Islet precursor cell (in vitro differentiated cells): ENCODE measurements at regions not wholly inside any gene's neighbourhood (a gene's known extent, or its start where the extent isn't known, plus 50 kb on each side); places are given as distances from the start of the nearest gene placed in this dataset.
"Not testable (repeated sequence)": the region's sequence is repeated elsewhere in the genome, so short reads cannot be mapped to it uniquely, and the experiment has no call there.

Experiments
- DNase-seq: peaks from one replicate; pipeline ENCODE4 v3.0.0-alpha.2; 2018

DNA sequence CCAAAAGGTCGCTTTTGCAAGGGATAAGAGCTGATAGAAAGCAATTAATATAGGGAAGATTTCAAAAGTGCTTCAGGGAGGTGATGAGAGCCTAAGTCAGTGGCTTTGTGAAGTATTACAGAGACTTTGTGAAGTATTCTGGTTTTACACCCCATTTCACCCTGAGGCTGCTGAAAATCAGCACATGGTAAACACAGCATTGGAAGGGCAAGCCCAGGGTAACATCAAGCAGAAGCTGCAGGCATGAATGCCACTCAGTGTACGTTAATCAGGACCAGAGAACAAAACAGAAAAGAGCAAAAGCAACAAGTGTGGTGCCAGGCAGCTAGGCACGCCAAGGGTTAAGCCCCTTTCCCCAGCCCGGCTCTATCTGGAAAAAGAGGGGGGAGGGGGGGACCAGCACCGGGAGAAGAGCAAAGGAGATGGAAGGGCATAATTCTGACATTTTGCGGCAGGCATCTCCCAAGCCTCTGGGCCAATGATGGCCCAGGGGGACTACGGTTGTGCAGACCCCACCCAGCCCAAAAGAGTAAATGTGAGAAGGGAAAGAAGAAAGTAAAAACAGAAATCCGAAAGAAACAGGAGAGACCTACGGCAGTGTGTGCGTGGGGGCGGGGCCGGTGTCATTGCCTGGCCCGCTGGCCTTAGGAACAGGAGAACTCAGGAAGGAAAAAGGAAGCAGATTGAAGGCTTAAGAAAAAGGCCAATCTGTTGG lies 58.9 kb downstream of the DHRS2 start:
- DNase-seq: peak; percentile 62

DNA sequence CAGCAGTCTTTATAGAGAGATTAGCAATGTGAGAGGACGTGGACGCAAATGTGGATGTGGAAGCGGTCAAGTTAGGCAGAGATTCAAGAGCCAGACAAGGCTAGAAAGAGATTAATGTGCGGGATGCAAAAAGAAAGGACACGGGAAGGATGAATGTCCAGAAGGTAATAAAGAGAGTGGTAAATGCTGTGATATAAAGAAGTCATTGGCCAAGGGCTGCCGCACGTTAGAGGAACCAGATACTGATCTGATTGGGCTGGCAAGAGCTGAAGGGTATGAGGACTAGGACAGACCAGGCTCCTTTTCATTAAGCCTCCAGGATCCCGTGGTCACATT lies 59.5 kb downstream of the DHRS2 start:
- DNase-seq: no peak

DNA sequence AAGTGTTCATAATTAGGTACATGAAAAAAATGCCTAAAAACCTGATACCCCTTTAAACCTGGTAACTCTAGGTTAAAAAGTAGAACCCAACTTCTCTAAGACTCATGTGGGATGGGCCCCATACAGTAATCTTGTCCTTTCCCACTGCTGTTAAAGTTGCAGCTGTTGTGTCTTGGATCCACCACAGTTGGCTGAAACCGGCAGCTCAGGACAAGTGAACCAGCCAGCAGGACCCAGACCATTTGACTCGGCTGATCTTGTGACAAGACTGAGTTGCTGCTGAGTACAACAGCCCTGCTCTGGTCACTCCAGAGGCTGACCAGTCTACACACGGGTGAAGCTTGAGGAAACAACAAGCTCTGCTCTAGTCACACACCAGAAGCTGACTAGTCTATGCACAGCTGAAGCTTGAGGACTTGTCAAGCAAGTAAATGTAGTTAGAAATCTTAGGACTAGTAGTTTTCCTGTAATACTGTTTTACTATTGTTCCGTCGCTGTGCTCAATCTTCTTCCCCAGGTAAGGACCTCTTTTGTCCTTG lies 60.6 kb downstream of the DHRS2 start:
- DNase-seq: no peak

DNA sequence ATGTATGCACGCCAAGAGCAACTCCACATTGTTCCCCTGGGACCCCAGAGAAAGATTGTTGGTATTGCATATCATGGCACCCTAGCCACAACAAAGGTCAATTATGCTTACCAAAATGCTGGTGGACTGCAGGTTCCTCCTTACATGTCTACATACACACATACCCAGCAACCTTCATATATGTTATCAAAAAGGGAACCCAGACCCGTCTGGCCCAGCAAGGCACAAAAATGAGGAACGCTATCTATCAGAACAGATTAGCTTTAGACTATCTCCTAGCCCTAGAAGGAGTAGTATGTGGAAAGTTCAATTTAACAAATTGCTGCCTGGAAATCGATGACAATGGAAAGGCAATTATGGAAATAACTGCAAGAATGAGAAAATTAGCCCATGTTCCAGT lies 61.5 kb downstream of the DHRS2 start:
- no peak for DNase-seq

DNA sequence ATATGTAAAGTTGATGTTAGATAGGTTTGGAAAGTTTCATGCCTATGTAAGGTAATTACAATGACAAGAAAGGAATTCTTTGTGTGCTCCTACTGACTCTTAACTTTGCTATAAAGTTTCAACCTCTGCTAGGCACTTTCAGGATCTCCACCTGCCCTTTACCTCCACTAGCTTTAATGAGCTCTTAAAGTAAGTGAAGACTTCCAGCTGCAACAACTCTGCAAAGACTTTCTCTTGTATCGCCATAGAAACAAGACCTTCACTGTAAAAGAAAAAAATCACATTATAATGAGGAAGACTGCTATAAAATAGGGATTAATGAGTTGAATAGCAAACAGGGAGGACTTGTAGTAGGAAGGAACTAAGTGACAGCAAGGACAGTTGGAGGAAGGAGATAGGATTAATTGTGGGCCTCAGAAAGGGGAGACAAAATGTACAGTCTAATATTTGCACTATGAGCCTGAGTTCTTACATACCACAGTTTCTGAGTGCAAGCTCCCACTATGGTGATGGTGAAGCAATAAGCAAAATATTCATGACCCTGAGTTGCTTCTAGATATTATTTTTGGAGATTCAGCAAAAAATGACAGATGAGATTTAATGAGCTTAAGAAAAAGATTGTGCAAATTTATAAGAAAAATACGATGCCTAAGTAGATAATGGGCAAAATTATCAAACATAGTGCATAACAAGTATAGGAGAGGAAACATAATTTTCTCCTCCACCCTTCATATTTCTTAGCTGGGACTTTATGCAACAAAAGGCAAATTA lies 66.7 kb downstream of the DHRS2 start:
- no peak for DNase-seq

DNA sequence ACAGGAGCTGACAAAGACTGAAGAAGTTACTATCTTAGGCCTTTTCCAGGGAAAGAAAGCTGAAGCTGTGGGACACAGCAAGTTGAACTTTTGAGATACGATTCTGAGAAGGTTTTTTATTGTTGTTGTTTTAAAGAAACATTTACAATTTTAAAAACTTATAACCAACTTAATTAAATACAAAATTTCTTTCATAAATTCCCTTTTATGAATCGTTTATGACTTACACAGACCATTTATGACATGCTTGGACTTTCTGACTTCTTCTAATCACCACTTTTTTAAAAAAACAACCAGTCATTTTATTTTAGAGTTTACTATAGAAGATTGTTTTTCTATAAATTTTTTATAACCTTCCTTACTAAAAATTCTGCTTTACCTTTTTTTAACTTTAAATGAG lies 68.7 kb downstream of the DHRS2 start:
- no peak for DNase-seq

DNA sequence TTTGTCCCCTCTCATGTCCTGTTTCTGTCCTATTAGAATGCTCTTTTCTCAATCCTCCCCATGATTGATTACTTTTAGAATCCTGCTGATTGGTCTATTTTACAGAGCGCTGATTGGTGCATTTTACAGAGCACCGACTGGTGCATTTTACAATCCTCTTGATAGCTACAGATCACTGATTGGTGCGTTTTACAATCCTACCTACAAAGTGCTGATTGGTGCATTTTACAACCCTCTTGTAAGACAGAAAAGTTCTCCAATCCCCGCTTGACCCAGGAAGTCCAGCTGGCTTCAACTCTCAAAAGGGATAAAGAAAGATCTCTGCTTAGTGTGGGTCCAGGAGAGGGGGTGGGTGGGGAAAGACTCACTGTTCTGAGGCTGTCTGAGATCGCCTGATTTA lies 71.3 kb downstream of the DHRS2 start:
- DNase-seq: no peak

DNA sequence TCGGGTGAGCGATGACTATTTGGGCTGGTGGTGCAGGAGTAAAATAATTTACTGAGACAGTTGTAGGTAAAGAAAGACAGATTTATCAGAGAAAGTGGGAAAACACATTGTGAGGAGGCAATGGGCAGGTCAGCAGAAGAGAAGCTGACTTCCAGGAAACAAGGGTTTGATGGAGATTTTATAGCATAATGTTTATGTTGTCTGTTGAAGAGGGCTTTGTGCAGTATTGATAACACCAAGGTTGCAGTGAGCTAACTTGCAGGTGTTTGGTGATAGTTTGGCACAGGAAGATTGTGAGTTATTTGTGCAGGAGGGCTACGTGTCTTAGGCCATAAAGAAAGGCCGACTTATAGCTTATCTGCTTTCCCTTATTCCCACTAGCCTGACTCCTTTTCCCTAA lies 72.2 kb downstream of the DHRS2 start:
- no peak for DNase-seq

DNA sequence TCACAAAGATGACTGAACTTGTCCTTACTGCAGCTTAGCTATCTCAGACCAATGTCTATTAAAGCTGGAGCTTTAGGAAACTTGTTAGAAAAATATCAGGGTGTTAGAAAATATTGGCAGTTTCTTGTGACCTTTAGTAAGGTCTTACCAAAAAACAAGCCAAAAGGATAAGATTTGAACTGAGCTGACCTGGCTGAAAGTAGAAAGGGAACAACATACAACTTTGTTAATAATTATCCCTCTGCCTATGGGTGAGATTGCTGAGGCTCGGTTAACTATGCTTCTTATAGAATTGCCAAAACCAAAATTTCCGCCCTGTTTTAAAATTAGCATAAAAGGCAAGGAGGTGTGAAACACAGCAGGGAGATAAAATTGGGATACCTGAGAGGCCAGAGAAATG lies 73.8 kb downstream of the DHRS2 start:
- DNase-seq: no peak

DNA sequence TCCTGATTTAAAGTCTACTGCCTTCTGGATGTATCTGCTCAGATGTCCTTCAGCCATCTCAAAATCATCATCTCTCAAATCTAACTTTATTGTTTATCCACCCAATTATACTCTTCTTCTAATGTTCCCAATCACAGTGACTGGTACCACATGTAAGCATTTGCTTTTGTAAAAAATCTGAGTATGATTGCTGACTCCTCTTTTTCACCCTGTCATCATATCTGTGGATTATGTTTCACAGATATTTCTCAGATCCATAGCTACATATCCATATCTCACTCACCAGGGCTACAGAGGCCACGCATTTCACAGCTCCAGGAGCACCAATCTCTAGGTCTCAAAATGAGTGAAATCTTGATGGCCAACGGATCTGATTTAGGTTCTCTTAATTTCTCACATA lies 76.1 kb downstream of the DHRS2 start:
- DNase-seq: no peak

DNA sequence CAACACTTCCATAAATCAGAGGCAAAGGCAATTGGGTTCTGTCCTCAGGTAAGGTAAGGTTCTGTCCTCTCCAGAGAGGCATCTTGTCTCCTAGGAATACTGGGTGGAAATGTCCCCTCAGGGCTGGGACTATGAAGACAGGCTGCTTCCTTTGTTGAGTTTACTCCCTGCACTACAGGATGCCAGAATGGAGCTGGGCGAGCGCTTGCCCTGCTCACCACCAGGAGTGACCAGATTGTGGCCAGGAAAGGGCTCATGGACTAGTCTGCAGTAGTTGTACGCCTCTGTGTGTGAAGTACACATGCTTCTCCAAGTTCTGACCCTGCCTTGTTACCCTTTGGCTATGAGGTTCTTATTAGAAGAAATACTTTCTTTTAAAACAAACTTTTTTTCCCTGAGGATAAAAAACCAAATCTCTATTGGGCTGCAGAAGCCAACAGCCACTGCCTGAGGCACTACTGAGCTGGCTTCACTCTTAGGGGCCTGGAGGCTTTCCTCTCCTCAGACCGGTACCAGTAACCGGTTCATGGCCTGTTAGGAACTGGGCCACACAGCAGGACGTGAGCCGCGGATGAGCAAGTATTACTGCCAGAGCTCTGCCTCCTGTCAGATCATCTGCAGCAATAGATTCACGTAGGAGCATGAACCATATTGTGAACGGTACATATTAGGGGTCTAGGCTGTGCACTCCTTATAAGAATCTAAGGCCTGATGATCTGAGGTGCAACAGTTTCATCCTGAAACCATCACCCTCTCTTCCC lies 83.2 kb downstream of the DHRS2 start:
- DNase-seq: no peak

DNA sequence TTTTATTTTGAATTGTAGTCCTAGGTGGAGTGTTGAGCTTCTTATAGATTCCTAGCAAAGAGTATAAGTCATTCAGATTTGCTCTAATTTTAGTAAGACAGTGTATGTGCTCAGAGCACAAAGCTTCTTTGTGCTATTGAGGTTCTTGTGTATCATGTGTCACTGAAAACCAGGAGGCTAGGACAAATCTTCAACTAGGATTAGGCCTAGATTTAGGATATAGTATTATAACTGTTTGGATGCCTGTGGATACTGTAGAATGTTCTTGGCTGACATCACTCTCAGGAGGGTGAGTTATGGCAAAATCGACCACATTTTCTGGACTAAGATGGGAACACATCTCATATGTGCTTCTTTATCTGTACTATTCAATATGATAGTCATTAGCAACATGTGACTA lies 86.5 kb downstream of the DHRS2 start:
- DNase-seq: no peak

DNA sequence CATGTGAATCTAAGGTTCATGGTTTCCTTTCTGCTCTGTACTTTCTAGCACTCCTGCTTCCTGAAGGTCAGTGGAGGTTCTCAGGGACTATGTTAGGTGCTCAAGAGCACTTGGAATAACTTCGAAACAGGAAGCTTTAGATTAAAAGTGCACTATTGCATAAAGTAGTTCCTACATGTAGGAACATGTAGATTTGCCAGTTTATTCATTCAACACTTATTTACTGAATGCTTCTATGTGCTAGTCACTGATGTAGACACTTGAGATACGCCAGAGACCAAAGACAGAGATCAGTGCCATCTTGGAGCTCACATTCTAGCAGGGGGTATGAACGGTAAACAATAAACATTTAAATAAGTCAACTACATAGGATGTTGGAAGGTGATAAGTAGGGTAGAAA lies 87.7 kb downstream of the DHRS2 start:
- DNase-seq: no peak

DNA sequence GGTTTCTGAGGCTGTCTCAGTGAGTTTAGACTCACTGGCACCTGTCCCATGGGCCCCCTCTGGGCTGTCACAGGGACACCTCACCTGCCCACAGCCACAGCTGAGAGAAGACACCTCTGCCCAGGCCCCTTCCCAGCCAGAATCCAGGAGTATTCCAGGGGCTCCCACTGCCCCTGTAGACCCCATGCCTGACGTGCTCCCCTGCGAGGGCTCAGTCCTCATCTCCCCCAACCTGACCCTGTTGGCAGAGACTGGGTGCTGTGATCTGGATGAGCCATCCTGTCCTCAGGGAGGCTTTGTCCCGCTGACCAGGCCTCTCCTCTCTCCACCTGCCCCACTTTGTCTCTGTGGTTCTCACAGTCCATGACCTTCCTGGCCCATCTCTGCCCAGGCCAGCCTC lies 89.4 kb downstream of the DHRS2 start:
- no peak for DNase-seq

DNA sequence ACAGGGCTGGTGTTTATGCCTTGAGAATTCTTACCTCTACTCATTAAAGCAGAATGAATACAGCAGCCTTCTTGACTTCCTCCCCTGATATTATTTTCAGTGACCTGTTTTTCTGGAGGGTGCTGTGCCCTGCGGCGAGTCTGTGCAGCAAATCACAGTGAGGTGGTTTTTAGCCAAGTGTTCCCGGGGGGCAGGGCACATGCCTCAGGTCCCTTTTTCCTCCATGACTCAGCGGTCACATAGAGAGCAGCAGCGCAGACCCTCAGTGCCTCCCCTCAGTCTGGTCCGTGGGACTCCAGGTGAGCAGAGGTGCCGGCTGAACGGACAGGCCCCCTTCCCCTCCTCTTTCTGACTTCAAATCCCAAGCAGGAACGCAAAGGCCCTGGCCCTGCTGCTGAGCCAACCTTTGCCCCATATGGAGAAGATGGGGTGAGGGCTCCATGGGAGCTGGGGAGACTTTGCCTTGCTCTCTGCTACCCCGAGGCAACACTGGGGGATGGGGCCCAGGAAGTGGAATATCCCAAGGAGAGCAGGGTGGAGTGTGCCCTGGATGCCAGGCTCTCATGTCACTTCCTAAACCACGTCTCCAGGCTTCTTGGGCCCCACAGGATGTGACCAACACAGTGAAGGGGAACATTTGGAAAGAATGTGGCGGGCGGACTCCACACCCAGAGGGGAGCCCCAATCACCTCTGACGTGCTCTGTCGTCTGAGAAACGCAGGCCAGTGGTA lies 90.0 kb downstream of the DHRS2 start:
- DNase-seq: no peak

DNA sequence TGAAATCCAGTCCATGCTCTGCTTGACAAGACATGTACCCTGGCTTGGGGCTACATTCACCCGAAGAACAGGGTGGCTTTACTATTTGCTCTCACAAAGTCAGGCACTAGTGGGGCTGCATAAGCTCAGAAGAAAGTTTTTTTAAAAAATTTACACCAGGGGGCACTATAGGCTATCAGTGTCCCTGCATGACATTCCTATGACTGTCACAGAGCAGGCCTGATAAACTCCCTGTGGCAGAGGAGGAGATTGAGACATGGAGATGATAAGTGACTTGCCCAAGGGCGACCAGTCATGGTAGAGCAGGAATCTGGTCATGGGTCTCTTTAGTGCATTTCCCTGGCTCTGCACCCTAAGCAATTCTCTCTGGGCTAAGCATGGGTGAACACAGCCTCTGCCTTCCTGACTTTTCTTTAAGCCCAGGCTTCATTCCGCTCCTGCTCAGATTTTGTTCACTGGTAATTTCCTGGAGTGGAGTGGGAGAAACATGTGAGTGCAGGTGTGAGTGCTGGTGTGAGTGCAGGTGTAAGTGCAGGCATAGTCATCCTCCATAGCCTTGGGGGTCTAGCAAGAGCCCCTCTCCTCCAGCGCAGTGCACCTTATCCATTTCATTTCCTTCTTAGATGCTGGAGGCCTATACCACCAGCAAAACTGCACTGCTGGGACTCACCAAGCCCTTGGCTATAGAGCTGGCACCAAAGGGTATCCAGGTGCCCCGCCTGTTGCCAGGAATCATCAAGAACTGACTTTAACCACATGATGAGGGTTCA lies 91.6 kb downstream of the DHRS2 start:
- DNase-seq: peak; percentile 88

DNA sequence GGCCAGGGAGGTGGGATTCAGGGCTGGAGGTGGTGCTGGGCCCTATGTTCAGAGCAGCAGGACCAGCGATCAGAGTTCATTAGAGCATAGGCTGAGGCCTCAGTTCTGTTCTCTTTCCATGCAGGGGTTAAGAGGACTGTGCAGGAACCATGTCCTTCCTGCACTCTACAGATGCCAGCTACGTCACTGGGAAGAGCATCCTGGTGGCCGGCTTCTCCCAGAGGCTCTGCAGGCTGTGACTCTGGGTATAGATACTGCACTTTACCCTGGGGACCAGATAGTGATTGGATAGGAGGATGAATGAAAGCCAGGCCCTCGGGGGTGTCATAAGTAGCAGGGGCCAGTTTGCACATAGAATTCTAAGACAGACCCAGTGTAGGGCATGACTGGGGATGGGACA lies 92.6 kb downstream of the DHRS2 start:
- no peak for DNase-seq

DNA sequence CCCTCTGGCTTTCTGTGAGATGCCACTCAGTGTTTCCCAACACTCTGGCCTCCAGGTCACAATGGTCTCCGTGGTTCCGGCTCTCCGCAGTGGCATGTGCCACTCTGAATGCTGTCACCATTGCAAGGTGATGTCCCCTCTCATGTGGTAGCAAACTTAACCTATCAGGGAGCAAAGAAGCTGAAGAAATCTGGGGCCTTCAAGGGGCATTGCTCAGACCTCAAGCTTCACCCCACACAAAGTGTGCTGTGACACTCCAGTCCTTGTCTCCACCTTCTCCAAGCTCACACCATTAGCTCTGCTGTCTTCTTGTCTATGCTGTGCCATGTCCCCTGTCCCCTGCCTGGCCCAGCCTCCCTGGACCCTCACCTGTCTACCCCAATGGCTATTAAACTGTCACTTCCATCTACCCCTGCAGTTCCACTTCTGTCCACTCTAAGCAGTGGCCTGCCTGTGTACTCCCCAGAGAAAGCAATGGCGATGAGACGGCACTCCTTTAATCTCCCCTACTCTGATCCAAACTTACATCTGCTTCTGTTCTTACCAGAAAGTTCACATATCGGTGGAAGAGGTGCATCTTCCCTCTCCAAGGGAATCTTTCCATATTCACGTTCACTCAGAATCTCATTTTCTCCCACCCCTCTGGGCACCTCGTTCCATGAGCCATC lies 93.7 kb downstream of the DHRS2 start:
- DNase-seq: no peak

DNA sequence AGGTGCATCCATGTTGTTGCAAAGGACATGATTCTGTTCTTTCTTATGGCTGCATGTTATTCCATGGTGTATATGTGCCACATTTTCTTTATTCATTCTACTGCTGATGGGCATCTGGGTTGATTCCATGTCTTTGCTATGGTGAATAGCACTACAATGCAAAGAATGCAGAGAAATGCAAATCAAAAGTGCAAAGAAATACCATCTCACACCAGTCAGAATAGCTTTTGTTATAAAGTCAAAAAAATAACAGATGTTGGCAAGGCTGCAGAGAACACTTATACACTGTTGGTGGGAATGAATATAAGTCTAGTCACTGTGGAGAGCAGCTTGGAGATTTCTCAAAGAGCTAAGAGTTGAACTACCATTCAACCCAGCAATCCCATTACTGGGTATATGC lies 99.2 kb downstream of the DHRS2 start:
- DNase-seq: no peak

DNA sequence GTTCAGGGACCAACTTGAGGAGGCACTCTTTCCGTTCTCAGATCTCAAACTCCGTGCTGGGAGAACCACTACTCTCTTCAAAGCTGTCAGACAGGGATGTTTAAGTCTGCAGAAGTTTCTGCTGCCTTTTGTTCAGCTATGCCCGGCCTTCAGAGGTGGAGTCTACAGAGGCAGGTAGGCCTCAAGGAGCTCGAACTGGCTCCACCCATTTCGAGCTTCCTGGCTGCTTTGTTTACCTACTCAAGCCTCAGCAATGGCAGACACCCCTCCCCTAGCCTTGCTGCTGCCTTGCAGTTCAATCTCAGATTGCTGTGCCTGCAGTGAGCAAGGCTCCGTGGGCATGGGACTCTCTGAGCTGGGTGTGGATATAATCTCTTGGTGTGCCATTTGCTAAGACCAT lies 108.2 kb downstream of the DHRS2 start:
- DNase-seq: not testable (repeated sequence)

DNA sequence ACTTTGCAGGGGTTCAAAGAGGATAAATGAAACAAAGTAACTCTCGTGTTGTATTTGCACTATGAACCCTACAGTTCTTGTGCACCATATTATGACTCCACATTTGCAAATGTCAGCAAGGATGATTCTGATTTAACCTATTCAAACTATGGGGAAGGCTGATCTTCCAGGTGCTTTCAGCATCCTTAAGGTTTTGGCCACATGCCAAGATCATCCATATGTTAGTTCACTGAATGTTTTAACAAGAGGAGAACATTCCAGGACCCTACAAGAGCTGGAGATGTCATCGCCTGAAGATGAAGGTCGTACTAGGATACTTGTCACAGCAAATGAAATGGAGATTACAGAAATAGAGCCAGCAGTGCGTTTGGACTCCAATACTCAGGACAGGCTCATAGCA lies 114.2 kb downstream of the DHRS2 start:
- no peak for DNase-seq

DNA sequence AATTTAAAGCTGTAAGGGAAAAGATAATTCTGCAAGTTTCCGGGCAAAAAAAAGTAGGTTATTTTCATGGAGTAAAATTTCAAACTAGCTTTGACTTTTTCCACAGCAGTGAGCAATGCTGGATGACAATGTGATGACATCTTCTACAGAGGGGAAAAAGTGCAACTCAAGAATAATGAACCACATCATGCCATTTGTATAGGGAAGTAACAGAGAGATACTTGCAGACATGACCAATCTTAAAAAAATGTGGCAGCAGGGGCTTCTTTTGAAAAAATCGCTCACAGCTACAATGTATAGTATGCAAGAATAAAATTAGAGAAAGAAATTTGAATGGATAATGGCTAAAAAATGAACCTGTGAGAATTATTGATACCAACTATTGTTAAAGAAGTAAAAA lies 115.5 kb downstream of the DHRS2 start:
- no peak for DNase-seq
